GM19372 (cell line): ENCODE measurements at regions not wholly inside any gene's neighbourhood (a gene's known extent, or its start where the extent isn't known, plus 50 kb on each side); places are given as distances from the start of the nearest gene placed in this dataset.

ENCODE experiments used
- ATAC-seq: cut with Tn5 transposase; IDR thresholded peaks from one replicate; pipeline ENCODE4 v1.9.1; 2021; ENCODE audit warnings: mild to moderate bottlenecking, low read depth, moderate library complexity; ENCODE audit not compliant: unreplicated experiment

GRCh38 chr6:127641905-127642304 is 64.9 kb downstream of the C6orf58 start:
- peak; percentile 87 for ATAC-seq
